CD8-positive, alpha-beta memory T cell (primary cell): ENCODE measurements at regions not wholly inside any gene's neighbourhood (a gene's known extent, or its start where the extent isn't known, plus 50 kb on each side); places are given as distances from the start of the nearest gene placed in this dataset.
"Not testable (repeated sequence)": the region's sequence is repeated elsewhere in the genome, so short reads cannot be mapped to it uniquely, and the experiment has no call there.

Source experiments
- CTCF ChIA-PET: fragments of 350-600 bp; sonication (Branson Sonifier 250); formaldehyde crosslinking; loops from one replicate; lab custom pipeline; 2021; ENCODE audit warnings: antibody characterized with exemption; lab: Charles Lee
- POLR2A ChIA-PET: fragments of 350-600 bp; sonication (Branson Sonifier 250); formaldehyde crosslinking; loops from one replicate; lab custom pipeline; 2021; ENCODE audit warnings: antibody characterized with exemption; lab: Charles Lee
- DNase-seq, 5 donors: peaks; one replicate each; pipeline versions ENCODE4 v3.0.0 to v3.0.0-alpha.2; 2020 to 2022; ENCODE audit warnings: mixed read lengths in 1 of 5
- H3K27ac ChIP-seq: one replicate; pipeline ENCODE4 v1.7.0; 2013; ENCODE audit warnings: low read depth, mild to moderate bottlenecking, low read length, moderate library complexity
- H3K27me3 ChIP-seq: 2 replicates; pipeline ENCODE4 v1.7.0; 2013; ENCODE audit warnings: low read length, mild to moderate bottlenecking; ENCODE audit not compliant: insufficient read depth, poor library complexity, severe bottlenecking
- H3K36me3 ChIP-seq: 2 replicates; pipeline ENCODE4 v1.7.0; 2013; ENCODE audit warnings: mild to moderate bottlenecking, low read length, moderate library complexity; ENCODE audit not compliant: insufficient read depth
- H3K4me1 ChIP-seq: 2 replicates; pipeline ENCODE4 v1.7.0; 2013; ENCODE audit warnings: mild to moderate bottlenecking, low read length, moderate library complexity; ENCODE audit not compliant: insufficient read depth
- H3K4me3 ChIP-seq: 2 replicates; pipeline ENCODE4 v1.7.0; 2013; ENCODE audit warnings: mild to moderate bottlenecking, low read length
- H3K9me3 ChIP-seq: 2 replicates; pipeline ENCODE4 v1.7.0; 2013; ENCODE audit warnings: mild to moderate bottlenecking, low read length
- H3K27ac Mint-ChIP-seq, 8 donors: one replicate each; pipeline ENCODE4 v1.8.0; 2020 to 2021; ENCODE audit warnings: mixed read lengths in 8 of 8, mild to moderate bottlenecking in 6 of 8, inconsistent platforms in 3 of 8, moderate library complexity in 3 of 8
- H3K27me3 Mint-ChIP-seq, 2 donors: one replicate each; pipeline ENCODE4 v1.8.0; 2020 to 2021; ENCODE audit warnings: mixed read lengths in 2 of 2, mild to moderate bottlenecking in 1 of 2, moderate library complexity in 1 of 2
- H3K36me3 Mint-ChIP-seq, 3 donors: one replicate each; pipeline ENCODE4 v1.8.0; 2020 to 2021; ENCODE audit warnings: mixed read lengths in 3 of 3, inconsistent platforms in 1 of 3, mild to moderate bottlenecking in 1 of 3
- H3K4me1 Mint-ChIP-seq, 3 donors: one replicate each; pipeline ENCODE4 v1.8.0; 2020 to 2021; ENCODE audit warnings: mixed read lengths in 3 of 3, inconsistent platforms in 1 of 3, mild to moderate bottlenecking in 1 of 3
- H3K4me3 Mint-ChIP-seq, 7 donors: one replicate each; pipeline ENCODE4 v1.8.0; 2020 to 2021; ENCODE audit warnings: mixed read lengths in 7 of 7, mild to moderate bottlenecking in 6 of 7, moderate library complexity in 4 of 7, inconsistent platforms in 2 of 7
- H3K9me3 Mint-ChIP-seq, 5 donors: one replicate each; pipeline ENCODE4 v1.8.0; 2020 to 2022; ENCODE audit warnings: mixed read lengths in 5 of 5, mild to moderate bottlenecking in 3 of 5, moderate library complexity in 2 of 5, inconsistent platforms in 1 of 5

DNA sequence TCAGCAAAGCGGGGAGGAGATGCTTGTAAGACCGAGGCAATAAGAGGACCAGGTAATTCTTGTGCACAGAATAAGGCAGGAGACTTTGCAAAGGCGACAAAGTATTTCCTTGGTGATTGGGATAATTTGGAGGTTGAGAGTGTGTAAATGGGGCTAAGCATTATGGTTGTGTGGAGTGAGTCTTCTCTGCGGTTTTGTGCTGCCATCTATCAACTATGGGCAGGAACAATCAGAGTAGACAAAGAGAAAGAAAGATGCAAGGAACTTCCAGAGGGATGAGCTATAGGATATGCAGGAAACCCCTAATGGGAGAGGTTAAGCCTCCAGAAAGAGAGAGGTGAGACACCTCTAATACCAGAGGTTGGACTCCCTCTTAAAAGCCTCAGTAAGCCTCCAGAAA is 339.8 kb downstream of the PAPSS1 start:
- H3K4me3 Mint-ChIP-seq = no peak overlapping the region
- H3K27me3 Mint-ChIP-seq = peaks cover 0 to 3% of the 10 kb centered on the region in 2 donors
- no peak for DNase-seq
- Histone ChIP-seq H3K4me1 (no peaks in the 10 kb centered on the region), H3K4me3 (no peak overlapping the region), H3K27me3 (no peaks in the 10 kb centered on the region), H3K9me3 (no peaks in the 10 kb centered on the region), H3K36me3 (no peaks in the 10 kb centered on the region), H3K27ac (no peak overlapping the region)
- peaks cover 0 to 2% (median 0%) of the 10 kb centered on the region in 5 donors for H3K9me3 Mint-ChIP-seq
- POLR2A ChIA-PET = no interaction called here
- CTCF ChIA-PET = no interaction called here
- no peaks in the 10 kb centered on the region for H3K36me3 Mint-ChIP-seq
- no peaks in the 10 kb centered on the region for H3K4me1 Mint-ChIP-seq
- no peak overlapping the region for H3K27ac Mint-ChIP-seq

DNA sequence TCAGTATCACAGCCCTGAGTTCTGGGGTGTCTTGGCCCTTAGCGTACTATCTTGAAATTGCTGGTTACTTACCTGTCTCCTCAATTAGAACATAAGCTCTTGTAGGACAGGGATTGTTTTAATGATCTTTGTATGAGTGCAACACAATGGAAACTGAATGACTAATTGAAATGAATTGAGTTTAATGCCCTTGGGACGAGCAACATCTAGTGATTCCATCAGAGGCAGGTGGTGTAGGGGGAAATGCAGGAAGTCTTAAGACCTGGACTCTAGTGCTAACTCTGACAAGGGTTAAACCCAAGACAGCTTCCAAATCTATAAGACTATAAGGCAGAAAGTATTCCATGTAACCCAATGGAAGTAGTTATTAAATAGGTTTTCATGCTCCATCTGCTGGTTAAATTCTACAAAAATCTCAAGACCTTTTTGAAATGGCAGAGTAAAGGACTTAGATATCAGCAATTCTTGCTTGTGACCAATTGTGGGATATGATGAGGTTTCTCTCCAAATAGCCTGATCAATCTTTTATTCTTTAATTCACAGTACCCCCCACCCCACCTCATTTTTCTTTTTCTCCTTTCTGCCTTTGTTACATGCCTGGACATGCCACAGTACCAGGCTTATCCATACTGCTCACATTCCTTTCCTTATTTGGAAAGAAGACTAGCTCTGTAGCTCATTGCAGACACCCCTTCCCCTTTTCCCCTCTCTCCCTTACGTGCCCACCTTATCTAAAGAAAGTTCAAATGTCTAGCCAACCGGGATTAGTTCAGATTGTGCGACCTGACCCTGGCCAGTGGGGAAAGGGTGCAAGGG is 340.8 kb downstream of the PAPSS1 start:
- H3K4me3 ChIP-seq = no peak overlapping the region
- H3K36me3 ChIP-seq = no peaks in the 10 kb centered on the region
- Mint-ChIP-seq H3K36me3 (no peaks in the 10 kb centered on the region), H3K4me3 (no peak overlapping the region), H3K9me3 (peaks cover 0 to 2% (median 0%) of the 10 kb centered on the region in 5 donors), H3K27me3 (peaks cover 0 to 3% of the 10 kb centered on the region in 2 donors), H3K27ac (no peak overlapping the region), H3K4me1 (no peaks in the 10 kb centered on the region)
- ChIA-PET POLR2A (no interaction called here), CTCF (no interaction called here)
- no peak overlapping the region for H3K27ac ChIP-seq
- no peaks in the 10 kb centered on the region for H3K4me1 ChIP-seq
- no peaks in the 10 kb centered on the region for H3K9me3 ChIP-seq
- H3K27me3 ChIP-seq = no peaks in the 10 kb centered on the region
- DNase-seq = no peak

DNA sequence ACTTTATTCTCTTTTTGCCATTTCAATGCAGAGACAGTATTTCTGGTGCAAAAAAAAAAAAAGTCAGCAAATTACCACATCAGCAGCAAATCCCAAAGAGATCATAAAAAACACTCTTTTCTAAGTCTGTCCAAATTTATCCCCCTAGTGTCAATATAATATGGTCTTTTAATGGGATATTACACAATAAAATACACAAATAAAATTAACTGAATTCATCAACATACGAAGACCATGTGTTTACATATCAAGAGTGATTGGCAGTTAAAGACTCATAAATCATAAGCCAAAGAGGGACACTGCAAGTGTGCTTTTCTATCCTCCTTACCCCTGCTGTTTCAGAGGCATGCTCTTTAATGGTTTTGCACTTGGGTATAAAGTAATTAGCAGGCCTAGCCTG is 340.2 kb upstream of the DKK2 start:
- DNase-seq = no peak
- Histone ChIP-seq H3K36me3 (no peaks in the 10 kb centered on the region), H3K4me1 (no peaks in the 10 kb centered on the region), H3K27ac (no peak overlapping the region), H3K9me3 (no peaks in the 10 kb centered on the region), H3K27me3 (no peaks in the 10 kb centered on the region), H3K4me3 (no peak overlapping the region)
- ChIA-PET CTCF (no interaction called here), POLR2A (no interaction called here)
- Mint-ChIP-seq H3K27ac (no peak overlapping the region), H3K9me3 (peaks cover 0 to 10% (median 0%) of the 10 kb centered on the region in 5 donors), H3K27me3 (peaks cover 0 to 3% of the 10 kb centered on the region in 2 donors), H3K4me1 (no peaks in the 10 kb centered on the region), H3K36me3 (no peaks in the 10 kb centered on the region), H3K4me3 (no peak overlapping the region)

DNA sequence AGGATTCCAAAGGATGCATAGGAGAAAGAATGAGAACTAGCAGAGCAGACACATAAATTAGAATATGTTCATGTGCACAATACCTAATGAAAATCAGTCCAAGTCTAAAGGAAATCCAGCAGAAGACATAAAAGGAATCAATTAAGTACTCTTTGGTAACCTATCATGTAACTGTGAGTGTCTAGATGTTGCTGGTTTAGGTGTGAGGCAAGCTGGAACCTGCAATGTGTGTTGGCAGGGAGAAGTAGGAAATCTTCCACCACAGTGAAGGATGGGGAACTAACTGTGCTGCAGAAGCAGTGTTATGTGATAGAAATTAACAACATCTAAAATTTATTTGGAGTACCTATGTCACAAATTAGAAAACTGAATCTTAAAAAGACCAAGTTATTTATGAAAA is 330.8 kb upstream of the DKK2 start:
- DNase-seq = no peak
- Mint-ChIP-seq H3K27ac (no peak overlapping the region), H3K27me3 (peaks cover 0 to 2% of the 10 kb centered on the region in 2 donors), H3K9me3 (peaks cover 0 to 10% (median 0%) of the 10 kb centered on the region in 5 donors), H3K4me1 (no peaks in the 10 kb centered on the region), H3K36me3 (no peaks in the 10 kb centered on the region), H3K4me3 (no peak overlapping the region)
- Histone ChIP-seq H3K27me3 (no peaks in the 10 kb centered on the region), H3K4me3 (no peak overlapping the region), H3K36me3 (no peaks in the 10 kb centered on the region), H3K9me3 (no peaks in the 10 kb centered on the region), H3K4me1 (no peaks in the 10 kb centered on the region), H3K27ac (no peak overlapping the region)
- POLR2A ChIA-PET = no interaction called here
- CTCF ChIA-PET = no interaction called here

DNA sequence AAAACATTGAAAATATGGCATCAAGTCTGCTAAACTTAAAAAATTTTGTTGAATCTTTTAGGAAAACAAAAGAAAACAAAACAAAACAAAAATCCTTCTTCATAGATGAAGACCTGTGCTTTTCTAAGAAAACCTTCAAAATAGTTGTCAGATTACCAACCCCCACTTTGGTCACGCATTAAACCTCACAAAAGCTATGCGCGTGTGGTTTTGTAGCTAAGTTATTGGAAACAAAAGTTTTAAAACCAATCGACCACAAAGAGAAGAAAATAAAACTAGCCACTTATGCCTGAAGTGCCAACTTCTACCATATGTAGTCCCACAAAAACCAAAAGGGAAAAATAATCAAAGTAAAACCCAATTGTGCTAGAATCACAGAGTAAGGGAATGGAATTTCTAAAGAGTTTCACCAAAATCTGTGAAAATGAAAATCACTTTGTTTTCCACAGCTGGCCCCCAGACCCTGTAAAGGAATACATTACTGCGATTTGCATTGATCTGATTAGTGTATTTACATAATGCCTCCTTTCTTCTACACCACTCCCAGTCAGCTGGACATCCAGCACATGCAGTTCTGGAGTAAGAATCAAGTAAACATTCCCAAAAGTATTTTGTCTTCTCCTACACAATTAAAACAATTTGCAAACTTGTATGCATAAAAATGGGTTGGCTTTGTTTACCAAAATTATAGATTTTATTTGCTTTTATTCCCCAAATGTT is 330.1 kb upstream of the DKK2 start:
- CTCF ChIA-PET = no interaction called here

DNA sequence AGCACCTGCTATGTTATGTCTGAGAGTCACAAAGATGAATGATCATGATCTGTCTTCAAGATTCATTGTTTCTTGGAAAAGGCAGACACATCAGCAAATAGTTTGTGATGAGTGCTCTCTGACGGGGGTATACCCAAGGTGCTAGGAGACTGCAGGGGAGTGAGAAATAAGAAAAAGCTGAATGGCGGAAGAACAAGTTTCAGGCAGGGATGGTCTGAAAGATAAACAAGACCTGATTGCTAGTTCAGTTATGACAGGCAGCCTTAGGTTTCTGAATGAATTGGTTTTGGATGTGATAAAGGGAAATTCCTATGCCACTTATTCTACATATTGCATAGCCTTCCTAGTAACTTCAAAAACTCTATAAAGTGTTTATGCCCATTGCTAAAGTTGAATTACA is 327.0 kb upstream of the DKK2 start:
- no peaks in the 10 kb centered on the region for H3K9me3 ChIP-seq

More for the DNA sequence above, 330.1 kb upstream of the DKK2 start:
- H3K4me3 ChIP-seq = no peak overlapping the region
- POLR2A ChIA-PET = no interaction called here
- Mint-ChIP-seq H3K9me3 (peaks cover 0 to 10% (median 0%) of the 10 kb centered on the region in 5 donors), H3K4me3 (no peak overlapping the region), H3K36me3 (no peaks in the 10 kb centered on the region), H3K27ac (no peak overlapping the region), H3K27me3 (peaks cover 0 to 4% of the 10 kb centered on the region in 2 donors), H3K4me1 (no peaks in the 10 kb centered on the region)
- no peak for DNase-seq
- H3K27me3 ChIP-seq = no peaks in the 10 kb centered on the region
- H3K36me3 ChIP-seq = no peaks in the 10 kb centered on the region
- H3K4me1 ChIP-seq = no peaks in the 10 kb centered on the region
- H3K9me3 ChIP-seq = no peaks in the 10 kb centered on the region
- no peak overlapping the region for H3K27ac ChIP-seq

DNA sequence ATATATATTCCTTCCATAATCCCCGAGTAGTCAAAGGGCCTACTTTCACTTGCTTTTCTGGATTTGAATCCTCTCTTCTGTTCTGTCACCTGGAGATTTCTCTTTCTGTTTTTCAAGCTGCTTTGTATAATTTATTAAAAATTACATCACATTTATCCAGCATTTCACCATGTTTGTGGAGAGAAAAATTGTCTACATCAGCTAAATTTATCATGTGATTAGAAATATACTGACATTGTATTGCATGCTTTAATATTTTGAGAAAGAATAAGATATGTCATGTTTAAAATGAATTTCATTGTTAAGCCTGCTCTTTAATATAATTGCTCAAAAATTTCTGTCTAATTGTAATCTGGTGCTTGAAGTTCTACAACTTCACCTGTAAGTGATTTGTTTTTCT is 323.1 kb upstream of the DKK2 start:
- Histone ChIP-seq H3K4me1 (no peaks in the 10 kb centered on the region), H3K9me3 (no peaks in the 10 kb centered on the region), H3K27me3 (no peaks in the 10 kb centered on the region), H3K27ac (no peak overlapping the region), H3K4me3 (no peak overlapping the region), H3K36me3 (no peaks in the 10 kb centered on the region)
- CTCF ChIA-PET = no interaction called here
- H3K27me3 Mint-ChIP-seq = peaks cover 0 to 4% of the 10 kb centered on the region in 2 donors
- POLR2A ChIA-PET = no interaction called here
- H3K4me3 Mint-ChIP-seq = no peak overlapping the region
- H3K4me1 Mint-ChIP-seq = no peaks in the 10 kb centered on the region
- no peaks in the 10 kb centered on the region for H3K36me3 Mint-ChIP-seq
- DNase-seq = no peak
- H3K27ac Mint-ChIP-seq = no peak overlapping the region
- H3K9me3 Mint-ChIP-seq = peaks cover 0 to 3% (median 0%) of the 10 kb centered on the region in 5 donors

More for the DNA sequence above, 327.0 kb upstream of the DKK2 start:
- no peaks in the 10 kb centered on the region for H3K36me3 Mint-ChIP-seq
- no peak for DNase-seq
- Histone ChIP-seq H3K36me3 (no peaks in the 10 kb centered on the region), H3K27ac (no peak overlapping the region), H3K4me1 (no peaks in the 10 kb centered on the region), H3K4me3 (no peak overlapping the region), H3K27me3 (no peaks in the 10 kb centered on the region)
- CTCF ChIA-PET = no interaction called here
- peaks cover 0 to 4% (median 0%) of the 10 kb centered on the region in 5 donors for H3K9me3 Mint-ChIP-seq
- H3K4me1 Mint-ChIP-seq = no peaks in the 10 kb centered on the region
- no peak overlapping the region for H3K27ac Mint-ChIP-seq
- H3K27me3 Mint-ChIP-seq = peaks cover 0 to 4% of the 10 kb centered on the region in 2 donors
- H3K4me3 Mint-ChIP-seq = no peak overlapping the region
- POLR2A ChIA-PET = no interaction called here

DNA sequence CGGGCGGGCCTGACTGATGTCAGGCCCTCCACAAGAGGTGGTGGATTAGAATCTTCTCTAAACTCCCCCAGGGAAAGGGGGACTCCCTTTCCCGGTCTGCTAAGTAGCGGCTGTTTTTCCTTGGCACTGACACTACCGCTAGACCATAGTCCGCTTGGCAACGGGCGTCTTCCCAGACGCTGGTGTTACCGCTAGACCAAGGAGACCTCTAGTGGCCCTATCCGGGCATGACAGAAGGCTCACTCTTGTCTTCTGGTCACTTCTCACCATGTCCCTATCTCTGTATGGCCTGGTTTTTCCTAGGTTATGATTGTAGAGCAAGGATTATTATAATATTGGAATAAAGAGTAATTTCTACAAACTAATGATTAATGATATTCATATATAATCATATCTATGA is 318.2 kb upstream of the DKK2 start:
- H3K27ac ChIP-seq, CTCF ChIA-PET, DNase-seq, H3K9me3 Mint-ChIP-seq, H3K4me3 Mint-ChIP-seq, H3K27me3 ChIP-seq, H3K36me3 Mint-ChIP-seq, H3K4me1 Mint-ChIP-seq, H3K9me3 ChIP-seq, H3K4me1 ChIP-seq, POLR2A ChIA-PET, H3K36me3 ChIP-seq, H3K4me3 ChIP-seq, H3K27me3 Mint-ChIP-seq, H3K27ac Mint-ChIP-seq: not testable (repeated sequence)
